ENCODE measurements at regions not wholly inside any gene's neighbourhood (a gene's known extent, or its start where the extent isn't known, plus 50 kb on each side); places are given as distances from the start of the nearest gene placed in this dataset.

DNA sequence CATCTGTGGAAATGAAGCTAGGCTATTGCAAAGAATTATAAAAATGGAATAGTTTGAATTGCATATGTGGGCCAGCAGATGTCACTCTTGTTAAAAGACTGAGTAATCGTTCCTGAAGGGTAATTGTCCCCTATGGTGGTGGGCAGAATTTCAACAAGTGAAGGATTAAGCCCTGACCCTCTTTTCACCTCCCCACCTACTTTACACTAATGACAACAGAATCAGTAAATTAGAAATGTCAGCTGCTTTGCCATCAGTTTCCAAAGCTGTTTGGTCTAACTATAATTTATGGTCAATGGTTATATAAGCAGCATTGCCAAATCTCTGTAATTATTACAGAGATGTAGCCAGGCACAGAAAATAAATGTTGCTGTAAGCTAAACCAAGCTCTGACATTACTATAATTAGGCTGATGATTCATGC is 898.6 kb downstream of the AMY1C start:
- peak; percentile 38 for DNase-seq (ENCODE audit: low spot score)
- BruUV-seq (replicated peaks): no TSS peak
- in situ Hi-C loops (cut with HindIII; ENCODE audit: extremely low pct_ligation_motif_present, low pct_unique_long_range_greater_than_20kb) (no loop called here), intact Hi-C loops (cut with micrococcal nuclease; ENCODE audit: unreplicated experiment) (loop anchor here (10.0 kb wide), 1 partner anchor 487 kb away; no protein-coding TSS in a partner anchor)
- no peak overlapping the region for H2AFZ ChIP-seq (ENCODE audit: low read length)
- no peak overlapping the region for H3K9ac ChIP-seq (ENCODE audit: insufficient read depth, low read depth, low read length)
- no peak overlapping the region for H3K4me3 ChIP-seq (replicated peaks in 1 of 3; ENCODE audit: insufficient read depth in 1 of 3, low read depth in 2 of 3, low read length in 3 of 3)
- H3K4me2 ChIP-seq (ENCODE audit: low read depth, low read length): no peak overlapping the region
- no peaks in the 10 kb centered on the region for H3K27me3 ChIP-seq (ENCODE audit: control insufficient read depth in 1 of 2, insufficient read depth in 2 of 2, low read length in 2 of 2)
- no peak overlapping the region for H3K27ac ChIP-seq (ENCODE audit: extremely low read length, insufficient read depth, low read length)
- peak; percentile 79 for ATAC-seq
- peak; percentile 76 for FAIRE-seq
- WGBS (ENCODE audit: low lambda C conversion rate): 0% methylated on average over 1 of the region's 1 CpG
- H3K4me1 ChIP-seq (ENCODE audit: insufficient read depth, low read length): no peaks in the 10 kb centered on the region
- ChIA-PET CTCF (ENCODE audit: low intra/inter-chr PET ratio, low total read pairs) (interaction anchor here (0.8 kb wide), 1 partner anchor 489 kb away, joined by 3 read pairs; no protein-coding TSS in a partner anchor), POLR2A (no interaction called here)
- H3K79me2 ChIP-seq (ENCODE audit: insufficient read depth, low read length): no peaks in the 10 kb centered on the region
- no peak for TF ChIP-seq PRPF4 (IDR thresholded peaks at IDR 0.05; ENCODE audit: low read depth, low read length, poor library complexity, severe bottlenecking)
- TF ChIP-seq, protein P1, sequence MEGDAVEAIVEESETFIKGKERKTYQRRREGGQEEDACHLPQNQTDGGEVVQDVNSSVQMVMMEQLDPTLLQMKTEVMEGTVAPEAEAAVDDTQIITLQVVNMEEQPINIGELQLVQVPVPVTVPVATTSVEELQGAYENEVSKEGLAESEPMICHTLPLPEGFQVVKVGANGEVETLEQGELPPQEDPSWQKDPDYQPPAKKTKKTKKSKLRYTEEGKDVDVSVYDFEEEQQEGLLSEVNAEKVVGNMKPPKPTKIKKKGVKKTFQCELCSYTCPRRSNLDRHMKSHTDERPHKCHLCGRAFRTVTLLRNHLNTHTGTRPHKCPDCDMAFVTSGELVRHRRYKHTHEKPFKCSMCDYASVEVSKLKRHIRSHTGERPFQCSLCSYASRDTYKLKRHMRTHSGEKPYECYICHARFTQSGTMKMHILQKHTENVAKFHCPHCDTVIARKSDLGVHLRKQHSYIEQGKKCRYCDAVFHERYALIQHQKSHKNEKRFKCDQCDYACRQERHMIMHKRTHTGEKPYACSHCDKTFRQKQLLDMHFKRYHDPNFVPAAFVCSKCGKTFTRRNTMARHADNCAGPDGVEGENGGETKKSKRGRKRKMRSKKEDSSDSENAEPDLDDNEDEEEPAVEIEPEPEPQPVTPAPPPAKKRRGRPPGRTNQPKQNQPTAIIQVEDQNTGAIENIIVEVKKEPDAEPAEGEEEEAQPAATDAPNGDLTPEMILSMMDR (CRISPR knock-in tag; IDR thresholded peaks at IDR 0.05): peak; percentile 60
- TF ChIP-seq SMC3 (IDR thresholded peaks at IDR 0.05; ENCODE audit: low read length): peak; percentile 40; the same call in 1 of the 2 replicates
- TF ChIP-seq SMAD1 (CRISPR knock-in tag; IDR thresholded peaks at IDR 0.05; ENCODE audit: borderline replicate concordance, low read depth): no peak
- TF ChIP-seq ZNF713 (CRISPR knock-in tag; IDR thresholded peaks at IDR 0.05): no peak
- TF ChIP-seq EP300 (IDR thresholded peaks at IDR 0.05; ENCODE audit: low read depth in 2 of 2, low read length in 2 of 2): no peak
- TF ChIP-seq EP300 (CRISPR knock-in tag; IDR thresholded peaks at IDR 0.05; ENCODE audit: borderline replicate concordance): no peak
- TF ChIP-seq STAG1 (CRISPR knock-in tag; IDR thresholded peaks at IDR 0.05): peak; percentile 66
- peak; percentile 95 for TF ChIP-seq ZNF317 (CRISPR knock-in tag; IDR thresholded peaks at IDR 0.05)
- no peak for TF ChIP-seq ZNF883 (CRISPR knock-in tag; IDR thresholded peaks at IDR 0.05; ENCODE audit: not compliant biosample characterization)
- no peak for TF ChIP-seq LCORL (IDR thresholded peaks at IDR 0.05)
- TF ChIP-seq LCORL (CRISPR knock-in tag; IDR thresholded peaks at IDR 0.05): no peak
- no peaks in the 10 kb centered on the region for H3K36me3 ChIP-seq (replicated peaks in 1 of 2; ENCODE audit: control insufficient read depth in 1 of 2, insufficient read depth in 2 of 2, low read length in 2 of 2)
- H4K20me1 ChIP-seq (ENCODE audit: insufficient read depth, low read length): no peaks in the 10 kb centered on the region
- no peaks in the 10 kb centered on the region for H3K9me3 ChIP-seq (ENCODE audit: low read length)
